Hematopoietic multipotent progenitor cell treated with erythropoietin and hydrocortisone succinate and interleukin-3 and kit ligand, for 17 days (in vitro differentiated cells): ENCODE measurements at regions not wholly inside any gene's neighbourhood (a gene's known extent, or its start where the extent isn't known, plus 50 kb on each side); places are given as distances from the start of the nearest gene placed in this dataset.

ENCODE experiments used
- DNase-seq: peaks from one replicate; pipeline ENCODE4 v3.0.0-alpha.2; 2015; ENCODE audit warnings: low spot score

- DNase-seq: no peak
Measured at GRCh38 chr5:168209244-168209995, 82.0 kb upstream of the WWC1 start.

- no peak for DNase-seq
Measured at GRCh38 chr5:168209997-168210396, 81.4 kb upstream of the WWC1 start.

GRCh38 chr5:168211245-168211644 is 80.2 kb upstream of the WWC1 start:
- no peak for DNase-seq

GRCh38 chr5:168211936-168212335 is 79.5 kb upstream of the WWC1 start:
- no peak for DNase-seq

- no peak for DNase-seq
Measured at GRCh38 chr5:168214071-168214470, 77.4 kb upstream of the WWC1 start.

- no peak for DNase-seq
Measured at GRCh38 chr5:168214886-168215285, 76.6 kb upstream of the WWC1 start.

- no peak for DNase-seq
Measured at GRCh38 chr5:168215646-168216045, 75.8 kb upstream of the WWC1 start.

GRCh38 chr5:168216989-168217388 is 74.5 kb upstream of the WWC1 start:
- DNase-seq: no peak

- DNase-seq: no peak
Measured at GRCh38 chr5:168217497-168217896, 73.9 kb upstream of the WWC1 start.

- no peak for DNase-seq
Measured at GRCh38 chr5:168218746-168219145, 72.7 kb upstream of the WWC1 start.

GRCh38 chr5:168219515-168220410 is 71.7 kb upstream of the WWC1 start:
- DNase-seq: peak; percentile 68

GRCh38 chr5:168224085-168224484 is 67.4 kb upstream of the WWC1 start:
- DNase-seq: no peak

- DNase-seq: no peak
Measured at GRCh38 chr5:168226012-168226411, 65.4 kb upstream of the WWC1 start.

GRCh38 chr5:168227001-168227400 is 64.4 kb upstream of the WWC1 start:
- no peak for DNase-seq

GRCh38 chr5:168227973-168228615 is 63.4 kb upstream of the WWC1 start:
- DNase-seq: no peak

GRCh38 chr5:168228668-168229067 is 62.8 kb upstream of the WWC1 start:
- no peak for DNase-seq

- no peak for DNase-seq
Measured at GRCh38 chr5:168234133-168234532, 57.3 kb upstream of the WWC1 start.

GRCh38 chr5:168238463-168238862 is 53.0 kb upstream of the WWC1 start:
- DNase-seq: no peak

- no peak for DNase-seq
Measured at GRCh38 chr5:168239325-168239724, 52.1 kb upstream of the WWC1 start.
